AG04450 (cell line): ENCODE measurements at regions not wholly inside any gene's neighbourhood (a gene's known extent, or its start where the extent isn't known, plus 50 kb on each side); places are given as distances from the start of the nearest gene placed in this dataset.

Experiments
- CTCF ChIA-PET: fragments of 300-600, 350-600 bp; formaldehyde crosslinking; extraction: SDS; loops from one replicate; lab custom pipeline; 2022; ENCODE audit warnings: antibody characterized with exemption, inconsistent platforms; lab: Charles Lee
- POLR2A ChIA-PET: fragments of 350-600 bp; formaldehyde crosslinking; extraction: SDS; loops from one replicate; lab custom pipeline; 2021; ENCODE audit warnings: antibody characterized with exemption, inconsistent platforms; lab: Yijun Ruan, JAX
- DNase-seq: peaks from one replicate; pipeline ENCODE4 v3.0.0-alpha.2; 2011; ENCODE audit warnings: low read depth, low spot score
- H3K27ac ChIP-seq: one replicate; pipeline ENCODE4 v1.5.1; 2012; ENCODE audit warnings: low read depth, low read length, control low read depth
- H3K27me3 ChIP-seq: one replicate; pipeline ENCODE4 v1.6.0; 2012; ENCODE audit warnings: low read length; ENCODE audit not compliant: control insufficient read depth, insufficient read depth
- H3K4me3 ChIP-seq: 2 replicates; pipeline ENCODE4 v1.5.1; 2011; ENCODE audit warnings: mild to moderate bottlenecking, low read depth, low read length, control low read depth
- H3K9me3 ChIP-seq: 2 replicates; pipeline ENCODE4 v1.5.1; 2012; ENCODE audit warnings: low read length; ENCODE audit not compliant: control insufficient read depth, insufficient read depth
- CTCF ChIP-seq: IDR thresholded peaks from 2 replicates; pipeline ENCODE4 v1.5.1; 2011; ENCODE audit warnings: low read depth, low read length, control low read depth, inconsistent platforms

GRCh38 chr2:8028981-8029380, 652.9 kb upstream of the ID2 start:
- no peaks in the 10 kb centered on the region for H3K27me3 ChIP-seq
- ChIA-PET POLR2A (no interaction called here), CTCF (interaction anchor here (0.5 kb wide), 1 partner anchor 29 kb away, joined by 4 read pairs; no protein-coding TSS in a partner anchor)
- H3K4me3 ChIP-seq = no peak overlapping the region
- no peak for TF ChIP-seq CTCF
- H3K9me3 ChIP-seq = peaks cover 7% of the 10 kb centered on the region; the same call in 1 of the 2 replicates
- no peak for DNase-seq
- H3K27ac ChIP-seq = no peak overlapping the region

GRCh38 chr2:8030573-8031303, 651.1 kb upstream of the ID2 start:
- Histone ChIP-seq H3K9me3 (peaks cover 7% of the 10 kb centered on the region; the same call in 1 of the 2 replicates), H3K27ac (no peak overlapping the region), H3K27me3 (no peaks in the 10 kb centered on the region), H3K4me3 (no peak overlapping the region)
- TF ChIP-seq CTCF = no peak
- POLR2A ChIA-PET = interaction anchor here (0.7 kb wide), 1 partner anchor 689 kb away, joined by 4 read pairs; no protein-coding TSS in a partner anchor
- CTCF ChIA-PET = no interaction called here
- no peak for DNase-seq

- no peak overlapping the region for H3K27ac ChIP-seq
- POLR2A ChIA-PET = no interaction called here
- no peak for DNase-seq
- H3K27me3 ChIP-seq = no peaks in the 10 kb centered on the region
- CTCF ChIA-PET = no interaction called here
- no peak overlapping the region for H3K4me3 ChIP-seq
- H3K9me3 ChIP-seq = peaks cover 7% of the 10 kb centered on the region; the same call in 1 of the 2 replicates
- no peak for TF ChIP-seq CTCF
Observed at GRCh38 chr2:8031370-8031769, 650.5 kb upstream of the ID2 start.

- no peaks in the 10 kb centered on the region for H3K27me3 ChIP-seq
- H3K9me3 ChIP-seq = no peaks in the 10 kb centered on the region
- no peak overlapping the region for H3K27ac ChIP-seq
- DNase-seq = no peak
- TF ChIP-seq CTCF = no peak
- no peak overlapping the region for H3K4me3 ChIP-seq
- ChIA-PET CTCF (no interaction called here), POLR2A (no interaction called here)
Observed at GRCh38 chr2:8033546-8034096, 648.2 kb upstream of the ID2 start.

GRCh38 chr2:8036366-8036765, 645.5 kb upstream of the ID2 start:
- H3K9me3 ChIP-seq = no peaks in the 10 kb centered on the region
- ChIA-PET POLR2A (no interaction called here), CTCF (no interaction called here)
- DNase-seq = no peak
- H3K27ac ChIP-seq = no peak overlapping the region
- no peak overlapping the region for H3K4me3 ChIP-seq
- TF ChIP-seq CTCF = no peak
- H3K27me3 ChIP-seq = no peaks in the 10 kb centered on the region
